GM21786 (cell line): ENCODE measurements at regions not wholly inside any gene's neighbourhood (a gene's known extent, or its start where the extent isn't known, plus 50 kb on each side); places are given as distances from the start of the nearest gene placed in this dataset.

ENCODE experiments used
- ATAC-seq: cut with Tn5 transposase; IDR thresholded peaks from one replicate; pipeline ENCODE4 v1.9.1; 2021; ENCODE audit not compliant: unreplicated experiment

DNA sequence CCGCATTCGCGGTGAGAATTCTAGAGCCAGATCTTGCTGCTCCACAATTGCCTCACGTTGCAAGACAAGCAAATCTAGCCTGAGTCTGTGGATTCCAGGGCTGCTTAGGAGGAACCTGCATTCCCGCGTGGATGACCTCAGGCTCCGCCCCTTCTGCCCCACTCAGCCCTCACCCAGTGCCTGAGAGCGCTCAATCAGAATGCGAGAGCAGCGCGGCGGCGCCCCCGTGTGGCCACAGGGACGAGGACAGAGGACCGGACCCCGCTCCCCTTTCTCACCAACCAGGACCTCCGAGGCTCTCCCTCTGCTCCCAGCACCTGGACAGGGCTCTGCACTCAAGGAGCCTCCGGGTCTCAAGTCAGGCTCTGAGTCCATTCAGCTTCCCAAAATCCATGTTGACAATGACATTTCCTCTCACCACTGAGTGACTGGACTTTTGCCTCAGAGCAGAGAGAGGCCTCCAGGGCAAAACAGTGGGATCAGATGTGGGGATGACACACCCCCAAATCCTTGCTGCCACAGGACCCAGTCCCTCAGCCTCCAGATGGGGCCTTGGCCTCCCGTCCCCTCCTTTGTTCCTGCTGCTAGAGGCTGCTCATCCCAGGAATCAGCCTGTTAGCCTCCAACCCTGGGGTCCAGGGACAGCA lies 52.0 kb downstream of the RPP21 start:
- ATAC-seq = peak; percentile 64

DNA sequence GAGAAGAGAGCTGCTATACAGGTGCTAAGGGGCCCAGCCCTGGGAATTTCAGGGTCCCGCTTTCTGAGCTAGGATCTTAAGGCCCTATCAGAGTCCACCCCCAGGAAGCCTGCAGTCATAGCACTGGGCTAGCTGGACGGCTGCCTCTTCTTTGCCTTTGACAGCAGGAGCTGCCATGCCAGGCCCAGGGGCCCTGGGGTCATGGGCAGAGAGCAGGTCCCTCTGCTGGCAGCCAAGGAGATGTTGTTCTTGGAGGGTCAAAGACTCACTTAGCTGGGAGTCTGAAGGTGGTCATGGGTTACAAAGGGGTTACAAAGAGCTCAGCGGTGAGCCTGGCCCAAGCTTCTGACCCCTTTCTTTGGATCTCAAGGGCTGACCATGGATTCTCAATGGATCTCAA lies 52.7 kb downstream of the RPP21 start:
- no peak for ATAC-seq

DNA sequence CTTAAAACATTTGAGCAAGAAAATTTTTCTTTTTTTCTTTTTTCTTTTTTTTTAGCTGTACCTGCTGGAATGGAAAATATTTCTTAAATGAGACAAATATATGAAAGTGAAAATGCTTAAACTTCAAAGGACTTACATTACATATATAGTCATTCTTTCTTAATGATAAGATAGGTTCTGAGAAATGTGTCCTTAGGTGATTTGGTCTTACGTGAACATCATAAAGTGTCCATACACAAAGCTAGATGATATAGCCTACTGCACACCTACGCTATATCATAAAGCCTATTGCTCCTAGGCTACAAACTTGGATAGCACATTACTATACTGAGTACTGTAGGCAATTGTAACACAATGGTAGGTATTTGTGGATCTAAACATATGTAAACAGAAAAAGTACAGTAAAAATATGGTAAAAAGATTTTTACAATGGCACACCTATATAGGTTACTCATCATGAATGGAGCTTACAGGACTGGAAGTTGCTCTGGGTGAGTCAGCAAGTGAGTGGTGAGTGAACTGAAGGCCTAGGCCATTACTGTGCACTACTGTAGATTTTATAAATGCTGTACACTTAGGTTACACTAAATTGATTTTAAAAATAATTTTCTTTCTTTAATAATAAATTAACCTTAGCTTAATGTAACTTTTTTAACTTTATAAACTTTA lies 54.6 kb downstream of the RPP21 start:
- ATAC-seq = no peak

DNA sequence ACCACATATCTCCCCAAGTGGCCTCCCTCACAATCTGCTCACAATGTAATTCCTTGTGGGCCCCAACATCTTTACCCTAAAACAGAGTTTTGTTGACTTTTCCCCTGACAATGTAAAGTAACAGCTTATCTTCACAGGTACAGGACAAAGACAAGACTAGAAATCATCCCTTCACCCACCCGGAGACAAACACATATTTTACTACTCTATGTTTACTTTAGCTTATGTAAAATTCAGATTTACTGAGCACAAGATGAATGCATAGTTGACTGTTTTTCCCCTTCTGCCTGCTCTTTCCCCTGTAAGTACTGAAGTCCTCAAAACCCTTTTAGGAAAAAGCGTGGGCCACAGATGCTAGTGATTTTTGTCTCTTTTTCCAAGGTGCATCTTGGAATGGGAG lies 61.0 kb downstream of the RPP21 start:
- ATAC-seq = no peak

DNA sequence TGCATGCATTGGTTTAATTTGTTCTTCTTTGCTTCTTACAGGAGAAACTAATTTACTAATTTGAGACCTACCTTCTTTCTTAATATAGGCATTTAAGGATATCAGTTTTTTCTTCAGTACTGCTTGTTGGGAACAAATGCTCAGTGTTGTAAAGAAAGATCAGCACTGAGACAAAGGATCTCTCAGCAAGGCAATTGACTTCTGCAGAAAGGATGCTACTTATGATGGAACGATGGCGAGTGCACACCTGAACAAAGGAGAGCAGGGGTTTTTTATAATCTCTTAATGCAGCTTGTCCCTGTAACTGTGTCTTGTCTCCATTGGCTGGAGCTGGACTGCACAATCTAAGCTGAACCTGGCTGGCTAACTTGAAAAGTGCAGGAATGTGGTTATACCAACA lies 64.2 kb downstream of the RPP21 start:
- ATAC-seq = no peak

DNA sequence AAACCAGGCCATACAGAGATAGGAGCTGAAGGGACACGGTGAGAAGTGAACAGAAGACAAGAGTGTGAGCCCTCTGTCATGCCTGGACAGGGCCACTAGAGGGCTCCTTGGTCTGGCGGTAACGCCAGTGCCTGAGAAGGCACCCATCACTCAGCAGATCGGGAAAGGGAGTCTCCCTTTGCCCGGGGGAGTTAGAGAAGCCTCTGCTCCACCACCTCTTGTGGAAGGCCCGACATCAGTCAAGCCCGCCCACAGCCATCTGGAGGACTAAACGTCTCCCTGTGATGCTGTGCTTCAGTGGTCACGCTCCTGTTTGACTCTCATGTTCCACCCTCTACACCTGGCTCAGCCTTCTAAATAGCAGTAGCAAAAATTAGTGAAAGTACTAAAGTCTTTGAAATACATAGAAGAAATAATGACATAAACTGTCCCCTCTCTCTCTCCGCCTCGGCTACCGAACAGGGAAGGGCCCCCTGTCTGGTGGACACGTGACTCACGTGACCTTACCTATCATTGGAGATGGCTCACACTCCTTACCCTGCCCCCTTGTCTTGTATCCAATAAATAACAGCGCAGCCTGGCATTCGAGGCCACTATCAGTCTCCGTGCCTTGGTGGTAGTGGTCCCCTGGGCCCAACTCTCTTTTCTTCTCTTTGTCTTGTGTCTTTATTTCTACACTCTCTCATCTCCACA lies 66.7 kb downstream of the RPP21 start:
- no peak for ATAC-seq

DNA sequence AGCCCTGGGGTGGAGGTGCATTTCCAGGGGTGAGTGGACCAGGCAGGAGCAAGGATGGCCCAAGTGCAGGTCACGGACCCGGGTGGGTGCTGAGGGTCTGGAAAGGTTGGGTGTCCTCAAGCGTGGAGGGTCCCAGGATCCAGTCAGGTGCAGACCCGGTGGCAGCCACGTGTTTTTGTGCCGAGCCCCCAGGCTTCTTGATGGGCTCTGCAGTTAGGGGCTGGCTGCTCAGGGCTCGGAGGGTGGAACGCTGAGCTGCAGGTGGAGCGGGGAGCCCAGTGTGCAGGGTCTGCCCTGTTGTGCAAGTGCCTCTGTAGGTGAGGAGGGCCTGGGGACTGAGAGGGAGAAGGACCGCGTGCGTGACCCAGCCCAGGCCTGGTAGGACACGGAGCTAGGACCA lies 70.9 kb upstream of the HLA-E start:
- ATAC-seq = no peak

DNA sequence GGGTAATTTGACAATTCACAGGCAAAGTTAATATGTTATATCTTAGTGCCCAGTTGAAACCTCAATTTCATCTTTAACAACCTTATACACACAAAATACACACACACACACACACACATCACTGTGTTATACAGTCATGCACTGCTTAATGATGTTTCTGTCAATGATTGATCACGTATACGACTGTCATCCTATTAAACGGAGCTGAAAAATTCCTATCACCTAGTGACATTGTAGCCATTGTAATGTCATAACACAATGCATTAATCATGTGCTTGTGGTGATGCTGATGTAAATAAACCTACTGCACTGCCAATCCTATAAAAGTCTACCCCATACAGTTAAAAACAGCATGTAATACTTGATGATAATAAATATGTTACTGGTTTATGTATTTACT lies 64.8 kb upstream of the HLA-E start:
- ATAC-seq = no peak
